Keratinocyte (primary cell): ENCODE measurements at regions not wholly inside any gene's neighbourhood (a gene's known extent, or its start where the extent isn't known, plus 50 kb on each side); places are given as distances from the start of the nearest gene placed in this dataset.

ENCODE experiments used
- DNase-seq: peaks from one replicate; pipeline ENCODE4 v3.0.0-alpha.2; 2011; ENCODE audit warnings: low read depth, missing footprints, low spot score
- FAIRE-seq: peaks from 2 replicates; lab custom pipeline; 2011; peaks lifted over from hg19 to GRCh38; lab: Jason Lieb, UNC
- H2AFZ ChIP-seq: 2 replicates; pipeline ENCODE4 v1.6.0; 2012; ENCODE audit warnings: low read length, control low read depth, inconsistent platforms; ENCODE audit not compliant: control insufficient read depth
- H3K27ac ChIP-seq: 2 replicates; pipeline ENCODE4 v1.5.1; 2011; ENCODE audit warnings: low read length; ENCODE audit not compliant: control insufficient read depth, insufficient read depth
- H3K27me3 ChIP-seq: 3 replicates; pipeline ENCODE4 v1.6.0; 2011; ENCODE audit warnings: low read length; ENCODE audit not compliant: control insufficient read depth, insufficient read depth; ENCODE audit errors: extremely low read depth
- H3K36me3 ChIP-seq, 2 experiments: 2 replicates in 1 of 2; 3 replicates in 1 of 2; pipeline ENCODE4 v1.5.1; 2011; ENCODE audit warnings: low read length in 2 of 2, mild to moderate bottlenecking in 1 of 2; ENCODE audit not compliant: control insufficient read depth in 2 of 2, insufficient read depth in 2 of 2; ENCODE audit errors: extremely low read depth in 1 of 2
- H3K4me1 ChIP-seq: 3 replicates; pipeline ENCODE4 v1.5.1; 2011; ENCODE audit warnings: low read length; ENCODE audit not compliant: control insufficient read depth, insufficient read depth; ENCODE audit errors: extremely low read depth
- H3K4me2 ChIP-seq: 3 replicates; pipeline ENCODE4 v1.6.0; 2011; ENCODE audit warnings: low read depth, low read length; ENCODE audit not compliant: control insufficient read depth, insufficient read depth; ENCODE audit errors: extremely low read depth
- H3K4me3 ChIP-seq, 3 experiments: fragments of 200-600 bp in 1 of 3; sonication (generic) in 1 of 3; 2 replicates in 2 of 3; 3 replicates in 1 of 3; pipeline ENCODE4 v1.5.1; 2011 to 2016; ENCODE audit warnings: low read length in 3 of 3, mild to moderate bottlenecking in 3 of 3, control low read depth in 2 of 3, inconsistent platforms in 1 of 3, low read depth in 1 of 3, mixed read lengths in 1 of 3, mixed run types in 1 of 3, moderate library complexity in 1 of 3; ENCODE audit not compliant: control insufficient read depth in 2 of 3, insufficient read depth in 2 of 3; ENCODE audit errors: extremely low read depth in 1 of 3
- H3K79me2 ChIP-seq: 2 replicates; pipeline ENCODE4 v1.6.0; 2012; ENCODE audit warnings: low read length; ENCODE audit not compliant: control insufficient read depth, insufficient read depth
- H3K9ac ChIP-seq: 3 replicates; pipeline ENCODE4 v1.6.0; 2011; ENCODE audit warnings: low read length; ENCODE audit not compliant: control insufficient read depth, insufficient read depth; ENCODE audit errors: extremely low read depth
- H3K9me1 ChIP-seq: 3 replicates; pipeline ENCODE4 v1.6.0; 2011; ENCODE audit warnings: low read length; ENCODE audit not compliant: control insufficient read depth, insufficient read depth; ENCODE audit errors: extremely low read depth
- H3K9me3 ChIP-seq: 2 replicates; pipeline ENCODE4 v1.5.1; 2012; ENCODE audit warnings: low read depth, low read length; ENCODE audit not compliant: control insufficient read depth
- H4K20me1 ChIP-seq: 3 replicates; pipeline ENCODE4 v1.6.0; 2011; ENCODE audit warnings: low read length; ENCODE audit not compliant: control insufficient read depth, insufficient read depth; ENCODE audit errors: extremely low read depth
- CTCF ChIP-seq, 3 experiments: IDR thresholded peaks in 1 of 3; conservative IDR thresholded peaks in 1 of 3; optimal IDR thresholded peaks in 1 of 3; 2 replicates in 2 of 3; 3 replicates in 1 of 3; pipeline versions ENCODE3 to v1.5.1; 2011; ENCODE audit warnings: low read length in 3 of 3, mild to moderate bottlenecking in 3 of 3, moderate library complexity in 2 of 3, control low read depth in 1 of 3, inconsistent platforms in 1 of 3; ENCODE audit not compliant: insufficient read depth in 2 of 3; ENCODE audit errors: extremely low read depth in 1 of 3
- EZH2 ChIP-seq: IDR thresholded peaks from one replicate; pipeline ENCODE4 v1.6.1; 2012; ENCODE audit warnings: inconsistent platforms, mild to moderate bottlenecking, low read length, moderate library complexity
- dilution Hi-C: fragments of 300-500 bp; cut with MboI; formaldehyde crosslinking; loops from one replicate; pipeline ENCODE4 v1.7.0; 2020; ENCODE audit warnings: low sequenced_read_pairs; ENCODE audit not compliant: extremely low pct_ligation_motif_present

GRCh38 chr2:63716146-63716545, 125.5 kb upstream of the UGP2 start:
- Histone ChIP-seq H3K79me2 (no peaks in the 10 kb centered on the region), H3K9me1 (no peaks in the 10 kb centered on the region), H3K4me1 (no peaks in the 10 kb centered on the region), H3K27ac (no peak overlapping the region), H3K4me2 (no peak overlapping the region), H2AFZ (no peak overlapping the region), H3K9ac (no peak overlapping the region), H3K27me3 (no peaks in the 10 kb centered on the region), H3K9me3 (no peaks in the 10 kb centered on the region), H3K36me3 (no peaks in the 10 kb centered on the region), H3K4me3 (no peak overlapping the region), H4K20me1 (no peaks in the 10 kb centered on the region)
- TF ChIP-seq CTCF (optimal IDR thresholded peaks at IDR 0.05 in 1 of 3, IDR thresholded peaks at IDR 0.05 in 1 of 3, conservative IDR thresholded peaks at IDR 0.05 in 1 of 3; ENCODE audit: extremely low read depth in 1 of 3, insufficient read depth in 2 of 3, low read length in 3 of 3), result no peak
- TF ChIP-seq EZH2, result no peak
- FAIRE-seq, result no peak
- dilution Hi-C loops, result no loop called here
- DNase-seq, result no peak

- DNase-seq (no peak), FAIRE-seq (no peak)
- no peak for TF ChIP-seq CTCF (optimal IDR thresholded peaks at IDR 0.05 in 1 of 3, IDR thresholded peaks at IDR 0.05 in 1 of 3, conservative IDR thresholded peaks at IDR 0.05 in 1 of 3; ENCODE audit: extremely low read depth in 1 of 3, insufficient read depth in 2 of 3, low read length in 3 of 3)
- TF ChIP-seq EZH2, result no peak
- H3K79me2 ChIP-seq, result no peaks in the 10 kb centered on the region
- H4K20me1 ChIP-seq, result no peaks in the 10 kb centered on the region
- H3K4me1 ChIP-seq, result no peaks in the 10 kb centered on the region
- H3K4me3 ChIP-seq, result no peak overlapping the region
- H2AFZ ChIP-seq, result peak overlapping the region; percentile 23
- no peaks in the 10 kb centered on the region for H3K9me3 ChIP-seq
- H3K36me3 ChIP-seq, result no peaks in the 10 kb centered on the region
- H3K4me2 ChIP-seq, result no peak overlapping the region
- H3K27ac ChIP-seq, result no peak overlapping the region
- H3K9me1 ChIP-seq, result no peaks in the 10 kb centered on the region
- dilution Hi-C loops, result no loop called here
- H3K9ac ChIP-seq, result no peak overlapping the region
- no peaks in the 10 kb centered on the region for H3K27me3 ChIP-seq
Observed at GRCh38 chr2:63719052-63719451, 122.6 kb upstream of the UGP2 start.
